Activated CD8-positive, alpha-beta memory T cell treated with anti-CD3 and anti-CD28 coated beads for 24 hours (primary cell): ENCODE measurements at regions not wholly inside any gene's neighbourhood (a gene's known extent, or its start where the extent isn't known, plus 50 kb on each side); places are given as distances from the start of the nearest gene placed in this dataset.

Experiments
- DNase-seq: peaks from one replicate; pipeline ENCODE4 v3.0.0-alpha.2; 2020

DNA sequence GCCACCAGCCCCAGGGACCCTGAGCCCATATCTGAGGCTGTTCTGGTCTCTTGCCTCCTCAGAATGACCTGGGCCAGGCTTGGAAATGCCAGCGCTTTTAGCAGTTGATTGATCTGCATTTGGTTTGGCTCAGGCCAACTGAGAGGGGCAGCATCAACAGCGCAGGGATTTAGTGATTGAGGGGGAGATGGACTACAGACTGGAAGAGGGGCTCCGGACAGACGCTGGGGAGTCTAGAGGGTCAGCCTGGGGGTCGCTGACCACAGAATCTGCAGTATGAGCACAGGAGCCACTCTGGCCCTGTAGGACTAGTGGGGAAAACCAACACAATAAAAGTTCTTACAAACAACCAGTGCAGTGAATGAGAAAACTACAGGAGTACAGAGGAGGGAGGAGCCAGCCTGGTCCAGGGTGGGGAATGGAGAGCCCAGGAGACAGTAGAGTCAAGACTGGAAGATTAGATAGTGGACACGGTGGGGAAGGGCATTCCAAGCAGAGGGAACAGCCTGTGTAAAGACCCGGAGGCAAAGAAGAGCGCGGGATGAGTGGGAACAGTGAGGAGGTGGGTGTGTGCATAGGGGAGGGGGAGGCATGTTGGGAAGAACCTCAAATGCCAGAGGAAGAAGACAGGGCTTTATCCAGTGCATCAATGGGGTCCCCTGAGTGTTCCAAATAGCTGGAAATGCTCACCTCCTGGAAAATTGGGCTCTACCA, 128.9 kb downstream of the MRM1 start:
- no peak for DNase-seq

DNA sequence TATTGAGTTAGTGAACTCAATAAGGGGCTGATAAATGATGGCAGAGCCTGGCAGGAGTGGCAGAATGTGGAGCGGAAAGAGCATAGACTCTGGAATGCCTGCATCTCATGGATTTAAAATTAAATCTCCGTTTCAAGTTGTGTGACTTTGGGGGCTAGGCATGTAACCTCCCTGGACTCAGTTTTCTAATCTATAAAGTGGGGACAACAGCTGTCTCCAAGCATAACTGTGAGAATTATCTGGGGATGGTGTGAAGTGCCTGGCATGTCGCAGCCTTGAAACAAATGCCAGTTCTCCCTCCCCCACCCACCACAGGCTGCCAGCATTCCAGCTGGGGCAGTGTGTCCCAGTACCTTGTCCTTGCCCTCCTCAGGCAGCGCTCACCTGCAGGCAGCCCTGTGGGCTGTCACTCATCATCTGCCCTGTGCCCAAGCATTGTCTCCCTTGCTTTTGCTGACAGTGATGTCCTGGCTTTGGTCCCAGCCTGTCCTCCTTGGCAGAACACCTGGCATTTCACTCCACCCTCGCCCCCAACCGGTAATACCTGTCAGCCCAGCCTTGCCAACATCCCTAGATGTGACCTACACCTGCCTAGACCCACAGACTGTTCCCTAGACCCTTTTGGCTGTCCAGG, 129.6 kb downstream of the MRM1 start:
- no peak for DNase-seq

DNA sequence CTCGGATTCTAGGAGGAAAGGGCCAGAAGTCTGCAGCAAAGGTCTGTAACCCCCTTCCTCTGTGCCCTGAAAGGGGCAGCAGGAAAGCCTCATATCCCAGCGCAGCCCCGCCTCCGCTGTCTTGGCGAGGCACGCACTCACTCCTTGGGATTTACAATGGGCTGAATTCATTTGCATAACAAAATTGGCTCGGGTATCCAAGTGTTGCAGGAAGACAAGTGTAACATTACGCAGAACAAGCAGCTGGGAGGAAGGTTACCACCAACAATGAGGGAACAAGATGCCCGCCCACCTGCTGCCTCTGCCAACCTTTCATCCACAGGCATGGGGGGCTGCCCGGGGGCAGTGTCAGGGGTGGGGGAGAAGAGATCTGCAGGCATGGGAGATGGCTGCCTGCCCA, 130.4 kb downstream of the MRM1 start:
- DNase-seq, result no peak

DNA sequence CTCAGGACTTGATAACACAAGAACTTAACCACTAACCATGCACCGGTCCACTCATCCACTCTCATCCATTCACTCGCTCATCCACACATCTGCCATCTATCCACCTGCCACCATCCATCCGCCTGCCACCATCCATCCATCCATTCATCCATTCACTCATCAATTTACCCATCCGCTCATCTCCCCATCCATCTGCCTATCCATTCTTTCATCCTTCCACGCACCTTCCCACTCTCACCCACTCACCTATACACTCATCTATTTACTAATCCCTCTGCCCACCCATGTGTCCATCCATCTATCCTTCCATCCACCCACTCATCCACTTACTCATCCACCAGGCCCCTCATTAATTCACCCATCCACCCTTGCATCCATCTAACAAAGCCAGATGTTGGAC, 131.0 kb downstream of the MRM1 start:
- no peak for DNase-seq

DNA sequence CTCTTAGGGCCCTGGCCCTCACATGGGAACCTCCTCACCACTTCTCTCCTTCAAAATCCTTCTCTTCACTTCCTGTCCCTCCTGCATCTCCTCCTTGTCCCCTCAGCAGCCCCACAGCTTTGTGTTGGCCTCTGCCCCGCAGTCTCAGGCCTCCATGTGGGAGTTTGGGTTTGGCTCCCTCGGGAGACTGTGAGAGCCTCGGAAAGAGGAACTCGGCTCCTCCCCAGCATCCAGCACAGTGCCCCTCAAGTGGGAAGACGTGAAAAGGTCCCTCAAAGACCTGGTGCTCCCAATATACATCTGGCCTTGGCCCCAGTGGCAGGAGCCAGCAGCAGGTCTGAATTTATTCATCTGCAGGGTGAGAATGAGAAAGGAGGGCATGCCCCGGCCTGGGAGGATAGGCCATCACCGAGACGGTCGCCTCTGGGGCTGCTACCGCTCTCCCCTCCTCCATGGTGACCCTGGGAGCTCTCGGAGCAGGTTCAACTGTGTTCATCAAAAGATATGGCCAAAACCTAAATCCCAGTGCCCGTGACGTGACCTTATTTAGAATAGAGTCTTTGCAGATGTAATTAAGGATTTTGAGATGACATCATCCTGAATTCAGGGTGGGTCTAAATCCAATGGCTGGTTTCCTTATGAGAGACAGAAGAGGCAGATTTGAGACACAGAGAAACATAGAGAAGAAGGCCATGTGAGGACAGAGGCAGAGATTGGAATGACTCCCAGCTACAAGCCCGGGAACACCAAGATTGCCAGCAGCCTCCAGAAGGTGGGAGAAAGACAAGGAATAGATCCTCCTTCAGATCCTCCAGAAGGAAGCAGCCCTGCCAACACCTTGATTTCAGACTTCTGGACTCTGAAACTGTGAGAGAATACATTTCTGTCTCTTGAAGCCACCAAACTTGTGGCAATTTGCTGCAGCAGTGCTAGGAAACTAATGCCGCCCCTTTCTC, 135.1 kb downstream of the MRM1 start:
- no peak for DNase-seq

DNA sequence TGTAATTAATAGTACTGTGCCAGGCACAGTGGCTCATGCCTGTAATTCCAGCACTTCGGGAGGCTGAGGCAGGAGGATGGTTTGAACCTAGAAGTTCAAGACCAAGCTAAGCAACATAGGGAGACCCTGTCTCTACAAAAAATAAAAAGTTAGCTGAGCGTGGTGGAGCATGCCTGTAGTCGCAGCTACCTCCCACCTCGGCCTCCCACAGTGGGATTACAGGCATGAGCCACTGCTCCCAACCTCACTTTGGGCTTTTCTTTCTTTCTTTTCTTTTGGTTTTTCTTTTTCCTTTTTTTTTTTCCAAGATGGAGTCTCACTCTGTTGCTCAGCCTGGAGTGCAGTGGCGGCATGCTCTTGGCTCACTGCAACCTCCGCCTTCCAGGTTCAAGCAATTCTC, 137.8 kb downstream of the MRM1 start:
- DNase-seq, result no peak

DNA sequence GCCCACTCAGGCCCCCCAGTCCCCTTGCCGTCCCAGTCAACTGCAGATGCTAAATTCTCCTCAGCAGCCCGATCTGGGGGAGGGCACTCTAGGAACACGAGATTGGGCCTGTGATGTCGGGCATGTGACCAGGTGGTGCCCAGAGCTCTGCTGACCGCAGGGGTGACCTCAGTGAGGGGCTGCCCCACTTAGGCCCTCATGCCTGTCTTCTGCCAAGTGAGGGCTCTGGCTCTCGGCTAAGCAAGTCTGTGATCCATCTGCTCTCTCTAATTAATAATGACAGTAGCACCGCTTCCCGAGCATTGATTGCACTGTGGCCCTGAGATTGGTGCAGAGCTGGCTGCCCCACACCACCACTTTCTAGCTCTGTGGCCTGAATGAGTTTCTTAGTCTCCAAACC, 138.8 kb downstream of the MRM1 start:
- no peak for DNase-seq

DNA sequence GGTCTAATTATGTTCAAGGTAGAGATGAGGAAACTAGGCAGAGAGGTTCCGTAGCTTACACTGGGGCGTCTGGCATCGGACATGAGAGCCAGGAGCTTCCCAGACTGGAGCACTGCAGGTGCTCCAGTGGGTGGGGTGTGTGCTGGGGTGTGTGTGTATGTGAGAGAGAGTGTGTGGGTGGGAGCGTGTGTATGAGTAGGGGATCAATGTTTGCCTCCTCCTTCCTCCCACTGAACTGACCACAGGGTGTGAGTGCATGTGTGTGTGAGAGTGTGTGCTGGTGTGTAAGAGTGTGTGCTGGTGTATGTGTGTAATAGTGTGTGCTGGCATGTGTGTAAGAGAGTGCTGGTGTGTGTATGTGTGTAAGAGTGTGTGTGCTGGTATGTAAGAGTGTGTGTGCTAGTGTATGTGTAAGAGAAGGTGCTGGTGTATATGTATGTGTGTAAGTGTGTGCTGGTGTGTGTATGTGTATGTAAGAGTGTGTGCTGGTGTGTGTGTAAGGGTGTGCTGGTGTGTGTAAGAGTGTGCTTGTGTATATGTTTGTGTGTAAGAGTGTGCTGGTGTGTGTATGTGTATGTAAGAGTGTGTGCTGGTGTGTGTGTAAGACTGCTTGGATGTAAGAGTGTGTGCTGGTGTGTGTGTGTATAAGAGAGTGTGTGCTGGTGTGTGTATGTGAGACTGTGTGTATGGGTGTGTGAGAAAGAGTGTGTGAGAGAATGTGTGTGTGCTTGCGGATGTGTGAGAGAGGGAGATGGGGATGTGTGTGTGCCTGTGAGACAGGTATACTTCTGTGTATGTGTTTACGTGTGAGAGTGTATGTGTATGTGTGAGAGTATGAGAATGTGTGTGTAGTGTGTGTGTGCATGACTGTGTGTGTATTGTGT, 139.9 kb downstream of the MRM1 start:
- no peak for DNase-seq

DNA sequence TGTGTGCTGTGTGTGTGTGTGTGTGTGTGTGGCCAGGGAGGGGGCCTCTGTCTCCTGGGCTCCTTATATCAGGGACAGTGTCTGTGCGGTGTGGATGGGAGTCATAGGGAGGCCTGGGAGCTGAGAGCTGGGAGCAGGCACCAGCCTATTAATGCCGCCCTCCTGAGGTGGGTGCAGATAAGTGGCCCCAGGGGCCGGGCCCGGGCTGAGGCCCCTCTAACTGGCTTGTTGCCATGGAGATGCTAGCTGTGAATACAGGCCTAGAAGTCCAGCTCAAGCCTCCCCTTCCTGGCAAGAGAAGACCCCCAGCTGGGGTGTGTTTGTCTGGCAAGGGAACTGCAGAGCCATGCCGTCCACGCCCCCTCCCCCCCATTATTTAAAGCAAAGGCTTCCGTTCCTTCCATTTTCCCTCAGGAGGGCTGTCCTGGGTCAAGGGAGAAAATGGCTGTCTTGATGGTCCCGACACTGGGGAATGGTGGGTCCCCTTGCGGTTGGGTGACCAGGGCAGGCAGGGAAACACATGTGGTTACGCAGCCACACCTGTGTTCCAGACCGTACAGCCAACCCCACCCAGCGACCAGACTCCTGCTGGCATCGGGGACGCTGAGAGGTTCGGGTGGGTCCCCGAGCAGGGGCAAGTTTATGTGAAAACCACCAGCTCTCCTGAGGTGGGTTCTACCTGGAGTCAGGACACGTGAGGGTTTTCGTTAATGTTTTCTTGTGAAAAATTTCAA, 141.1 kb downstream of the MRM1 start:
- DNase-seq, result no peak

DNA sequence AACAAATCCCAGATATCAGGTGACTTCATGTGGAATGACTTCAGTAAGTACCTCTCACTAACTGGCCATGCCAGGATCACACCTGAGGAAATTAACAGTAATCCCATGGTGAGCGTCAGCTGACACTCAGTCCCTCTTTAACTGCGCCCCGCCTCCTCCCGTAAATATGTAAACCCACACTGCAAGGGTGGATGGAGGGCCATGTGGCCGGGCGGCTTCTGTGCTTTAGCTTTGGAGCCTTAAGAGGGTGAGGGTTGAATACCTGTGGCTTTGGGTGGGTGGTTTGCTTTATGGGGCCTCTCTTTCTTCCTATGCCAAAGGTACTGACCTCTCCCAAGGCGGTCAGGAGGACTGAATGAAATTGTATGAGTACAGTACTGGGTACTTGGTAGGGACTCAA, 141.7 kb downstream of the MRM1 start:
- DNase-seq, result no peak

DNA sequence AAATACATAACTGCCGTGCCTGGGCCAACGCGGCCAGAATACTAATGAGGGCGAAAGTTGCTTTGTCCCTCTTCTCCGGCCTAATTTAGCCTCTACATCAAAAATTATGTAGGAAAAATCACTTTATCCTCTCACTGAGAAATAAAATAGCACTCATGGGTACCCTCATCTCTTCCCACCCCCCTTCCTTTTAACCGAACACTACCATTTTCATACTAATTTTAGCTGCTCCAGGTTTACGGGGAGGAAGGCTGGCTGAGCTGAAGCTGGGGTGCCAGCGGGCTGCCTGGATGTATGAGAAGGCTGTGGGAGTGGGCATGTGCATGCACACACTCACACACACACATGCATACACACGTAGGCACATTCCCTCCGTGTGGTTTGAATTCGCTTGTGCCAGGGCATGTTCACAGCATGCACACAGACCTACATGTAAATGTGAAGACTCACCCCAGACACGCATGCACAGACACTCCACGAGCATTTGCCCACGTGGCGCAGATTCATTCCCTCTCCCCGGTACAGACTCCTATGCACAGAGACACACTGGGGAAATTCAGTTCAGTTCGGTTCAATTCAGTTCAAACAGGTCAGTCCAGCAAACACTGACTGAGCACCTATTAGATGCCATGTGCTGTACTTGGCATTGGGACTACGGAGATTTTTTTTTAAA, 145.1 kb downstream of the MRM1 start:
- DNase-seq, result no peak

DNA sequence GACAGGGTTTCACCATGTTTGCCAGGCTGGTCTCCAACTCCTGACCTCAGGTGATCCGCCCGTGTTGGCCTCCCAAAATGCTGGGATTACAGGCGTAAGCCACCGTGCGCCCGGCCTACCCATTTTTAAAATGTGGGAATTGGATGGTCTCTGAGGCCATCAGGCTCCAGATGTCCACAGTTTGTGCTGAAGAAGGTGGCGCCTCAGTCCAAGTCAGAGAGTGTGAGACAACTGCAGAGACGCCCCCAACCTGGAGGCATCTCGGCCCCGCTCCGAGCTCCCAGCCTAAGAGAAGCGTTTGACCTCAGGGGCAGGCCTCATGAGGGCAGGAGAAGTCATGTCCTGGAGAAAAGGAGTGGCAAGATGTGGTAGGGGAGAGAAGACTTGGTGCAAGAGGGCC, 146.5 kb downstream of the MRM1 start:
- no peak for DNase-seq

DNA sequence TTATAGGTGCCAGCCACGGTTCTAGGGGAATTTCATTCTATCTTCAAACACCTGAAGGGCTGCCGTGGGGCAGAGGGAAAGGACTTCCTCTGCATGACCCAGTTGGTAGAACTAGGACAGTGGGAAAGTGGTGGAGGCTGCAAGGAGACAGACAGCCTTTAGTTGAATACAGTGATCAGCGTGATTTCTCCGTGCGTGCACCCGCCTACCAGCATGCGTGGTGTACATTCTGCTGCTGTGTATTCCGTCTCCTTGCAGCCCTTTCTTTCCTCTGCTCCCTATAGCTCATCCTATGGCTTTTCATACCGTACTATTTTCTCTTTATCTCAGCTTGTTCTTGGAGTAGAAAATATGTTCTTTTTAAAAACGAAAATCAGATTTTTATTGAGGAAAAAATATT, 146.9 kb downstream of the MRM1 start:
- DNase-seq, result no peak

DNA sequence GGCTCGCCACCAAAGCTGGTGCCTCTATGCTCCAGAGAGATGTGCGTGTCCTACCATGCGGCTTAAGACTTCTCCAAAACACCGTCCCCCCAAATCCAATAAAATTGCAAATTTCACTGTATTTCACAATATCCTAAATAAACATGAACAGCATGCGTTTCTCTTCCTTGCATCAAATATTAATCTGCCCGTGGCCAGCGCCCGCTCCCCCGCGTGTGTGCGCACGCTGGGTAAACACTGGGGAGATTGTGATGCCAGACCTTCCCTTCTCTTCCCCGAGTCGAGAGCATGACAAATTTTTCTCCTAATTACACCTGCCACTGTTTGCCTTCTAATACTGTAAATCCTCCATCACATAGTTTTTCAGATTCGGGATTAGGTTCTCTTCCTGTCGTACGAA, 148.1 kb downstream of the MRM1 start:
- no peak for DNase-seq

DNA sequence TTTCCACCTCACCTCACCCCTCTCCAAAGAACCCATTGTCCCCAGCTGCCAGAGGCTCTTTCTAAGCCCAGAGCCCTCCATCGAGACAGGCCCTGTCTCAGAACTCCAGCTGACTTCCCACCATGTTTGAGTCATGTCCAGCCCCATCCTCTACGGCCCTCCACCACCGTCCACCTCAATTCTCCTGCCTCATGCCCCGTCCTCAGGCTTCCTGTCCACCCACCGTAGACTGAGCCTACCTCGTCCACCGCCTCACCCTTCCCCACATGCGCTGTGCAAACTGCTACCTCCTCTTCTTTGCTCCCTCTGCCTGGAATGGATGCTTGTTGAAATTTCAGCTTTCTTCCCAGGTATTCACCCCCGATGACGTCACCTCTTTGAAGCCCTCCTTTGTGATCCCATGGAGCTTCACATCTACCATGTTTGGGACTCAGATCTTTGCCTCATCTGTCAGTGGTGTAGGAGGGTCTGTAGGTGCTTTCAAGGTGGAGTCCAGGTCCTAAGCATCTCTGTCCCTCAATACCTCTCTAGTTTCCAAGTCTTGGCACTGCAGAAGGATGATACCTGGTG, 149.0 kb downstream of the MRM1 start:
- no peak for DNase-seq

DNA sequence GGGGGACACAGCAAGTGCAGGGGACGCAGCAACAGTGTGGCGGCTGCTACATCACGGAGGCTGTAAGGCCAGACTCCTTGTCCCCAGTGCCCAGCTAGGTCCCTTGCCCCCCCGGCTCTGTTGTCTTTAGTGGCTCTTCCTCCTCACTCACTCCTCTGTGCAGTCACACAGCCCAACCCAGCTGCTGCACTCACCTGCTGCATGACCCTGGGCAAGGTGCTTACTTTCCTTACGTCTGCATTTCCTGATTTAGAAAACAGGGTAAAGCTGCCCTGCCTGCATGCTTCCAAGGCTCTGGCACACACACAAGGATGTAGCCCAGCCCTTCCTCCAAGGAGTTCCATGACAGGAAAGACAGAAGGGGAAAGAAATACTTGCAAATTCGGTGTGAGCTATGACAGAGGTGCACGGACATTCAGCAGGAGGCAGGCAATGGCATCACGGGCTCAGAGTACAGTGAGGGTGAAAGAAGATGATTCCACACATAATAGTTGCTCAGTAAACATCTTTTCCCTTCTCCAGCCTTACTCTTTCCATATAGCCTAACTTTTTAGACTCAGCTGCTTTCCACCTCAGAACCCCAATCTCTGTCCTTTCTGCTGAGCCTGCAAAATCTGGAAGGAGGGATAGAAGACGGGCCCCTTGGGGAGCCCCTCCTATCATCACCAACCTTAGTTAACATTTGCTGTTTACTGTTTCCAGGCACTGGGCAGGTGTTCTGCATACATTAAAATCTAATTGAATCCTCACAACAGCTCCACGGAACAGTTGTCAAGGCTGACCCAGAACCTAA, 150.9 kb downstream of the MRM1 start:
- DNase-seq, result no peak

DNA sequence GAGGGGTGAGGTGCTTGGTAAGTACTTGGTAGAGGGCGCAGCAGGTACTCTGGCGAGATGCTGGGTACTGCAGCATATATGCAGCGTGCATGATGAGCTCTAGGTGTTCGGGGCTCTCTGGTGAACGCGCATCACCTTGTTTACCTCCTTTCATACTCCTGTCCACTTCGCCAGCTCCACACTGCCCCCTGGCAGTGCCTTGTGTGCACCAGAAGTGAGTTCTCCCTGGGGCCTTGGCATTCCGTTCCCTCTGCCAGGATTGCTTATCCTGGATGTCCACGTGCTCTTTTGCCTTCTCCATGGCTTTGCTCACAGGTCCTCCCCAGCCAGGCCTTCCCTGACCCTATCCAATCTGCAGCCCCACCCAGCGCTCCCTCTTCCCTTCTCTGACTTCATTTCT, 154.2 kb downstream of the MRM1 start:
- DNase-seq, result peak; percentile 61

DNA sequence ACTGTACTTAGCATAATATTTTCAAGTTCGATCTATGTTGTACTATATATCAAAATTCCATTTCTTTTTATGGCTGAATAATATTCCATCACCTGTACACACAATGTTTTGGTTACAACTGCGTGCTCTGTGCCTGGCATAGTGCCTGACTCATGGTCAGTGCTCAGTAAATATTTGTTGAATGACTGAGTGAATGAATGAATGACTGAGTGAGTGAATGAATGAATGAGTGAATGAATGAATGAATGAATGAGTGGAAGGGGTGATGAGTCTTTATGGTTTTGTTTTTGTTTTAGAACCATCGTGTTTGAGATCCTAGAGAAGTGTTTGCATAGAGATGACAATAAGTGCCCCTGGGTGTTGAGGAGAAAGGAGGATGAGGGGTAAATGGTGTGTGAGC, 155.3 kb downstream of the MRM1 start:
- DNase-seq, result no peak

DNA sequence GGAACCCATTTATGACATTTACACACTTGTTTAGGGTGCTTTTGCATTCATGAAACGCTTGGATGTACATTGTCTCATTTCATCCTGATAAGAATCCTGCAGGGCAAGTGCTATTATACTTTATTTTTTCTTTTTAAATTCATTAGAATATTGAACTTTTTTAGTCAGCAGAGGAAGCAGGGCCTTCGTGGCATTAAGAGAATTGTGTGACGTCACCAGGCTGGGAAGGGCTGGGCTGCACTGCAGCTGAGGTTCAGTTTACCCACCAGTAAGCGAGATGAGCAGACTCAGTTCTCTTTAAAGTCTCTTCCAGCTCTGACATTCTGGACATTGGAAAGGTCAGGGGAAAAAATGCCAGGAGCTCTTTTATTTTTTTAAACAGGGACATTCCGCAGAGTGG, 159.0 kb downstream of the MRM1 start:
- no peak for DNase-seq

DNA sequence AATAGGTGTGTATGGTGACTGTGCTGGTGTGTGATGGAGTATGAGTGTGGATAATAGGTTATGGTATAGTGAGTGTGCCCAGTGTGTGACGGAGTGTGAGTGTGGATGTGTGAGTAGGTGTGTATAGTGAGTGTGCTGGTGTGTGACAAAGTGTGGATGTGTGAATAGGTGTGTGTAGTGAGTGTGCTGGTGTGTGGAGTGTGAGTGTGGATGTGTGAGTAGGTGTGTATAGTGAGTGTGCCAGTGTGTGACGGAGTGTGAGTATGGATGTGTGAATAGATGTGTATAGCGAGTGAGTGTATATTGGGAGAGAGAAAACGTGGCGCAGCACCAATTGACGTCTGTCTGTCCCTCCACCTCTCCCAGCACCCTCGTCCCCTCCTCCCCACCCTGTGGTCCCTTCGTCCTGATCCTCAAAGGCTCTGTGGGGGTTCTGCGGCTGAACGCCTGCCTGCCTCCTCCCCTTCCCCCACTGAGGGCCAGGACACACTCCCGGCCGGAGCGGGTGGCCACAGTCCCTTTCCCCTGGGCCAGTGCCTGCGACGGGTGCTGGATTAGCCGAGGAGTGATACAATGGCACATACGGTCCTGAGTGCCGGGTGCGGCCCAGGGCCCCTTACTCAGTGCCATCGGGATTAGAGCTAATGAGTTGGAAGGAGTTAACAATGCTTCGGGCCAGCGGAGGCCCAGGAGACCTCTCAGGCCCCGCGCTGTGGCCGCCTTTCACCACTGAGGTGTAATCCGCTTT, 160.0 kb downstream of the MRM1 start:
- DNase-seq, result no peak
